OCI-LY1 (cell line): ENCODE measurements at regions not wholly inside any gene's neighbourhood (a gene's known extent, or its start where the extent isn't known, plus 50 kb on each side); places are given as distances from the start of the nearest gene placed in this dataset.

Source experiments
- EZH2 ChIP-seq: fragments of 200-600 bp; sonication (generic), shearing (Covaris generic); IDR thresholded peaks from 2 replicates; pipeline ENCODE4 v1.8.0; 2017; ENCODE audit warnings: borderline replicate concordance, mixed run types, mild to moderate bottlenecking, antibody characterized with exemption, low read length, moderate library complexity, mixed read lengths
- TF ChIP-seq, protein P1 (sequence below): fragments of 200-600 bp; sonication (generic), shearing (Covaris generic); IDR thresholded peaks from 2 replicates; pipeline ENCODE4 v1.5.1; 2017; ENCODE audit warnings: mild to moderate bottlenecking, antibody characterized with exemption, low read length, moderate library complexity, mixed read lengths

DNA sequence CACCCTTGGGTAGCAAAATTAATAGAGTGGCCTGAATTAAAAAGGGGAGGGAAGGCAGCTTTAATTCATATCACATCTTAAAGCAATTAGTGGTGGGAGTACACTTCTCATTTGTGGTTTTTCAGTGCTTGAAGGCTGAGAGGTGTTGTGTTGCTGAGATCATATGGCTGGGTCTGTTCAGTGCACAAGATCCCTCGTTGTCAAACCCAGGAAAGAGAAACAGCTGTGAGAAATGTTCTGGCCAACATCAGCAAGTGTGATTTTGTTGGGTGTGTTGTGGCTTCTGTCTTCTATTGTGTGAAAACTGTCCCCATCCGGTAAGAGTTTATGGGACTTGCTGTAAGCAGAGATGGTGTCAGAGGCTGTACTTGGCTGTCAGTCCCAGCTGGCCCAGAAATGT, 197.9 kb upstream of the BMPER start:
- TF ChIP-seq, protein P1, sequence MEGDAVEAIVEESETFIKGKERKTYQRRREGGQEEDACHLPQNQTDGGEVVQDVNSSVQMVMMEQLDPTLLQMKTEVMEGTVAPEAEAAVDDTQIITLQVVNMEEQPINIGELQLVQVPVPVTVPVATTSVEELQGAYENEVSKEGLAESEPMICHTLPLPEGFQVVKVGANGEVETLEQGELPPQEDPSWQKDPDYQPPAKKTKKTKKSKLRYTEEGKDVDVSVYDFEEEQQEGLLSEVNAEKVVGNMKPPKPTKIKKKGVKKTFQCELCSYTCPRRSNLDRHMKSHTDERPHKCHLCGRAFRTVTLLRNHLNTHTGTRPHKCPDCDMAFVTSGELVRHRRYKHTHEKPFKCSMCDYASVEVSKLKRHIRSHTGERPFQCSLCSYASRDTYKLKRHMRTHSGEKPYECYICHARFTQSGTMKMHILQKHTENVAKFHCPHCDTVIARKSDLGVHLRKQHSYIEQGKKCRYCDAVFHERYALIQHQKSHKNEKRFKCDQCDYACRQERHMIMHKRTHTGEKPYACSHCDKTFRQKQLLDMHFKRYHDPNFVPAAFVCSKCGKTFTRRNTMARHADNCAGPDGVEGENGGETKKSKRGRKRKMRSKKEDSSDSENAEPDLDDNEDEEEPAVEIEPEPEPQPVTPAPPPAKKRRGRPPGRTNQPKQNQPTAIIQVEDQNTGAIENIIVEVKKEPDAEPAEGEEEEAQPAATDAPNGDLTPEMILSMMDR, result no peak
- no peak for TF ChIP-seq EZH2
